ENCODE measurements at regions not wholly inside any gene's neighbourhood (a gene's known extent, or its start where the extent isn't known, plus 50 kb on each side); places are given as distances from the start of the nearest gene placed in this dataset.

GRCh38 chr9:16316456-16316855 lies 554.0 kb downstream of the BNC2 start:
- Histone ChIP-seq H3K36me3 (ENCODE audit: control insufficient read depth in 2 of 2, extremely low read depth in 1 of 2, insufficient read depth in 2 of 2, low read length in 2 of 2) (no peaks in the 10 kb centered on the region), H3K4me3 (ENCODE audit: control insufficient read depth in 2 of 3, extremely low read depth in 1 of 3, insufficient read depth in 2 of 3, low read depth in 1 of 3, low read length in 3 of 3) (no peak overlapping the region), H3K4me2 (ENCODE audit: control insufficient read depth, extremely low read depth, insufficient read depth, low read depth, low read length) (no peak overlapping the region), H3K9ac (ENCODE audit: control insufficient read depth, extremely low read depth, insufficient read depth, low read length) (no peak overlapping the region), H3K4me1 (ENCODE audit: control insufficient read depth, extremely low read depth, insufficient read depth, low read length) (no peaks in the 10 kb centered on the region), H3K27ac (ENCODE audit: control insufficient read depth, insufficient read depth, low read length) (no peak overlapping the region), H3K9me1 (ENCODE audit: control insufficient read depth, extremely low read depth, insufficient read depth, low read length) (no peaks in the 10 kb centered on the region), H2AFZ (ENCODE audit: control insufficient read depth, low read length) (no peak overlapping the region), H4K20me1 (ENCODE audit: control insufficient read depth, extremely low read depth, insufficient read depth, low read length) (no peaks in the 10 kb centered on the region), H3K79me2 (ENCODE audit: control insufficient read depth, insufficient read depth, low read length) (no peaks in the 10 kb centered on the region), H3K9me3 (ENCODE audit: control insufficient read depth, low read depth, low read length) (no peaks in the 10 kb centered on the region), H3K27me3 (ENCODE audit: control insufficient read depth, extremely low read depth, insufficient read depth, low read length) (peaks cover 5% of the 10 kb centered on the region)
- no peak for FAIRE-seq
- no peak for DNase-seq (ENCODE audit: low read depth, low spot score)
- dilution Hi-C loops (cut with MboI; ENCODE audit: extremely low pct_ligation_motif_present, low sequenced_read_pairs) = no loop called here
- no peak for TF ChIP-seq EZH2 (IDR thresholded peaks at IDR 0.05; ENCODE audit: low read length)
- TF ChIP-seq, protein P1, sequence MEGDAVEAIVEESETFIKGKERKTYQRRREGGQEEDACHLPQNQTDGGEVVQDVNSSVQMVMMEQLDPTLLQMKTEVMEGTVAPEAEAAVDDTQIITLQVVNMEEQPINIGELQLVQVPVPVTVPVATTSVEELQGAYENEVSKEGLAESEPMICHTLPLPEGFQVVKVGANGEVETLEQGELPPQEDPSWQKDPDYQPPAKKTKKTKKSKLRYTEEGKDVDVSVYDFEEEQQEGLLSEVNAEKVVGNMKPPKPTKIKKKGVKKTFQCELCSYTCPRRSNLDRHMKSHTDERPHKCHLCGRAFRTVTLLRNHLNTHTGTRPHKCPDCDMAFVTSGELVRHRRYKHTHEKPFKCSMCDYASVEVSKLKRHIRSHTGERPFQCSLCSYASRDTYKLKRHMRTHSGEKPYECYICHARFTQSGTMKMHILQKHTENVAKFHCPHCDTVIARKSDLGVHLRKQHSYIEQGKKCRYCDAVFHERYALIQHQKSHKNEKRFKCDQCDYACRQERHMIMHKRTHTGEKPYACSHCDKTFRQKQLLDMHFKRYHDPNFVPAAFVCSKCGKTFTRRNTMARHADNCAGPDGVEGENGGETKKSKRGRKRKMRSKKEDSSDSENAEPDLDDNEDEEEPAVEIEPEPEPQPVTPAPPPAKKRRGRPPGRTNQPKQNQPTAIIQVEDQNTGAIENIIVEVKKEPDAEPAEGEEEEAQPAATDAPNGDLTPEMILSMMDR (optimal IDR thresholded peaks at IDR 0.05 in 1 of 3, IDR thresholded peaks at IDR 0.05 in 1 of 3, conservative IDR thresholded peaks at IDR 0.05 in 1 of 3; ENCODE audit: extremely low read depth in 1 of 3, insufficient read depth in 2 of 3, low read length in 3 of 3) = no peak

DNA sequence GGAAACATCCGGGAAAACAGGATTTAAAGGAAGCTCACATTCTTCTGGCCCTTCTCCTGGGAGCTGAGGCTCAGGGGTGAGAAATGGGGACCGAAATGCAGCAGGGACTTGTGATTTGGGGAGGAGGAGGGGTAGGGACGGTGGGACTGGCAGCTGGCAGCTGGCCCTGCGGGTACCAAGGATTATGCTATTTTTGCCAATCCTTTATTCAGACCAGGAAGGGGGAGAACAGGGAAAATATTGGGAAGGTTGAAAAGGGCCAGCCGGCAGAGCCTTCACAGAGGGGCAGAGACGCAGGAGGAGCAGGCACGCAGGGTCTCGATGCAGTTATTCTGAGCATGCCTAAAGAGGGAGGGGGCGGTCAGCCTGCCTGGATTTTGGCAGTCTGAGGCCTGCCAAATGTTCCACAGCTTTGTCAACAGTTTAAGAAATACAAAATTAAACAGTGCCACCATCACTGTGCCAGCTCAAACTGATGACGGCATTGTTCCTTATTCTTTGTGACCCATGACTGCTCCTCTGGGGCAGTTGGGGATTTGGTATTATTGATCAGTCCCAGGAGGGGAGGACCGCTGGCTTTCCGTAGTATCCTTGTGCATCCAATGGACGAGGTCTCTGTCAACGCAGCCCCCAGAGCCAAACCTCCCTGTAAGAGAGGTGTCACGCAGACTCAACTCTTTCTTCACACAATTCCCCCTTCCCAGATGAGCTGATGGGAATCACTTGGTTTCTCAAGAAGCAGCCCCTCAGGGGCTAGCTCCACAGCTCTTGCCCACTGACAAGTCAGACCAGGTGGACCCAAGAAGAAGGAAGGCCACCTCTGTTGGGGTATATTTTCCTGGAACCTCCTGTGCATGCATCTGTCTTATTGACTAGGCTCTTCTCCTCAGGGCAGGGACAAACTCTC lies 553.3 kb downstream of the BNC2 start:
- H3K27ac ChIP-seq (ENCODE audit: control insufficient read depth, insufficient read depth, low read length) = no peak overlapping the region

More for the DNA sequence above, 553.3 kb downstream of the BNC2 start:
- H3K79me2 ChIP-seq (ENCODE audit: control insufficient read depth, insufficient read depth, low read length) = no peaks in the 10 kb centered on the region
- peaks cover 3% of the 10 kb centered on the region for H3K4me1 ChIP-seq (ENCODE audit: control insufficient read depth, extremely low read depth, insufficient read depth, low read length)
- H3K4me2 ChIP-seq (ENCODE audit: control insufficient read depth, extremely low read depth, insufficient read depth, low read depth, low read length) = no peak overlapping the region
- no peaks in the 10 kb centered on the region for H4K20me1 ChIP-seq (ENCODE audit: control insufficient read depth, extremely low read depth, insufficient read depth, low read length)
- FAIRE-seq (no peak), DNase-seq (ENCODE audit: low read depth, low spot score) (no peak)
- dilution Hi-C loops (cut with MboI; ENCODE audit: extremely low pct_ligation_motif_present, low sequenced_read_pairs) = no loop called here
- no peaks in the 10 kb centered on the region for H3K9me1 ChIP-seq (ENCODE audit: control insufficient read depth, extremely low read depth, insufficient read depth, low read length)
- H3K27me3 ChIP-seq (ENCODE audit: control insufficient read depth, extremely low read depth, insufficient read depth, low read length) = peaks cover 5% of the 10 kb centered on the region
- H3K9me3 ChIP-seq (ENCODE audit: control insufficient read depth, low read depth, low read length) = no peaks in the 10 kb centered on the region
- H2AFZ ChIP-seq (ENCODE audit: control insufficient read depth, low read length) = no peak overlapping the region
- TF ChIP-seq, protein P1 (optimal IDR thresholded peaks at IDR 0.05 in 1 of 3, IDR thresholded peaks at IDR 0.05 in 1 of 3, conservative IDR thresholded peaks at IDR 0.05 in 1 of 3; ENCODE audit: extremely low read depth in 1 of 3, insufficient read depth in 2 of 3, low read length in 3 of 3) = no peak
- no peak for TF ChIP-seq EZH2 (IDR thresholded peaks at IDR 0.05; ENCODE audit: low read length)
- no peak overlapping the region for H3K4me3 ChIP-seq (ENCODE audit: control insufficient read depth in 2 of 3, extremely low read depth in 1 of 3, insufficient read depth in 2 of 3, low read depth in 1 of 3, low read length in 3 of 3)
- H3K9ac ChIP-seq (ENCODE audit: control insufficient read depth, extremely low read depth, insufficient read depth, low read length) = no peak overlapping the region
- H3K36me3 ChIP-seq (ENCODE audit: control insufficient read depth in 2 of 2, extremely low read depth in 1 of 2, insufficient read depth in 2 of 2, low read length in 2 of 2) = no peaks in the 10 kb centered on the region
